ENCODE measurements at regions not wholly inside any gene's neighbourhood (a gene's known extent, or its start where the extent isn't known, plus 50 kb on each side); places are given as distances from the start of the nearest gene placed in this dataset.

DNA sequence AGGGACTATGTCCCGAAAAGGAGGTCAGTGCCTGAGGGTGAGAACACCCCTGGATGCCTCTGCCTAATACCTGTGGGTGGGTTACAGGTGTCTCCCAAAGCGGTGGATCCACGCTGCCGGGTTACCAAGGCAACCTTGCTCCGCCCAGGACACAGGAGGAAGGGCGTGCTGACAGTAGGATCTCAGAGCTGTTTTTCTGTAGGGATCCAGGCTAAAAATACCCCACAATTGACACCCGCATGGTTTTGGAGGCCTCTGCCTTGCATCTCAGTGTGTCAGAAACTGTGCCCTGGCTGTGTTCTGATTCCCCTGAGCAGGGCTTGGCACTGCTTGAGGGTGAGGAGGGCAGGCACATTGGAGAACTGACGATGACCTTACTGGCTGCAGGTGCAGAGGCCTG lies 118.0 kb downstream of the IER5 start:
- no peak for DNase-seq (ENCODE audit: low spot score)
- H3K27ac ChIP-seq, result no peak overlapping the region
- ChIA-PET POLR2A (ENCODE audit: low non-redundant PET) (no interaction called here), CTCF (interaction anchor here (0.6 kb wide), 1 partner anchor 244 kb away, joined by 3 read pairs; no protein-coding TSS in a partner anchor)
- TF ChIP-seq, protein P1, sequence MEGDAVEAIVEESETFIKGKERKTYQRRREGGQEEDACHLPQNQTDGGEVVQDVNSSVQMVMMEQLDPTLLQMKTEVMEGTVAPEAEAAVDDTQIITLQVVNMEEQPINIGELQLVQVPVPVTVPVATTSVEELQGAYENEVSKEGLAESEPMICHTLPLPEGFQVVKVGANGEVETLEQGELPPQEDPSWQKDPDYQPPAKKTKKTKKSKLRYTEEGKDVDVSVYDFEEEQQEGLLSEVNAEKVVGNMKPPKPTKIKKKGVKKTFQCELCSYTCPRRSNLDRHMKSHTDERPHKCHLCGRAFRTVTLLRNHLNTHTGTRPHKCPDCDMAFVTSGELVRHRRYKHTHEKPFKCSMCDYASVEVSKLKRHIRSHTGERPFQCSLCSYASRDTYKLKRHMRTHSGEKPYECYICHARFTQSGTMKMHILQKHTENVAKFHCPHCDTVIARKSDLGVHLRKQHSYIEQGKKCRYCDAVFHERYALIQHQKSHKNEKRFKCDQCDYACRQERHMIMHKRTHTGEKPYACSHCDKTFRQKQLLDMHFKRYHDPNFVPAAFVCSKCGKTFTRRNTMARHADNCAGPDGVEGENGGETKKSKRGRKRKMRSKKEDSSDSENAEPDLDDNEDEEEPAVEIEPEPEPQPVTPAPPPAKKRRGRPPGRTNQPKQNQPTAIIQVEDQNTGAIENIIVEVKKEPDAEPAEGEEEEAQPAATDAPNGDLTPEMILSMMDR (conservative IDR thresholded peaks at IDR 0.05; ENCODE audit: low read depth), result no peak

DNA sequence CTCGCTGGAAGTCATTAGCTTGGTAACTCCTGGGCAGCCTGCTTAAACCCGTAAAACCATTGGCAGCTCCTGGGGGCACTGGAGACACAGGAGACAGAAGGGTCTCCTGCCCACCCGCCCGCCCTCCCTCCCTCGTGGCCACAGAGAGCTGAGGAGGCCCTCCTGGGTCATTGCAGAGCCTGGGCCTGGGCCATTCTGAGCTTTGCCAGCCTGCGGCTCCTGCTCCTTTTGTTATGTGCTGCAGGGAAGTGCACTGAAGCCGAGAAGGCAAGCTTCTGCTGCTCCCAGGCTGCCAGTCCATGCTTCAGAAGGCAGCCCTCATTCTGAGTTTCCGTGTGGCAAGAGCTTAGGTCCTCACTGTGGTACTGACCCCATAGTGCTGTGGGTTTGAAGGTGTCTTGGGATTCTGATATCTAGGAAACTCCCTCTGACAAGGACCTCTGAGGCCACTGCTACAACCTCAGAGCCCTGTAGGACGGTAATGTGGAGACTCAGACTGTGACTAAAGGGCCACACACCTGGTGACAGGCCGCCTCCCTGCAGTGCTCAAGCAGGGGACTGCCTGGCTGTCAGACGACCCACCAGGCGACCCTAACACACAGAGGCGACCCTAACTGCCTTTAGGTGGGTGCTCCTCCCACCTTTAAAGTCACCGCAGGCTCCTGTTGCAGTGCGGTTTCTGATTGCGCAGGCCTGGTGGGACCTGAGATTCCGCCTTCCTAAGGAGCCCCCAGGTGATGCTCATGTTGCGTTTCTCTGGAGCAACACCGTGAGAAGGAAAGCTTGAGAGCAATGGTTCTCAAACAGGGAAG lies 118.7 kb downstream of the IER5 start:
- ChIA-PET POLR2A (ENCODE audit: low non-redundant PET) (no interaction called here), CTCF (interaction anchor here (0.6 kb wide), 1 partner anchor 245 kb away, joined by 3 read pairs; no protein-coding TSS in a partner anchor)
- H3K27ac ChIP-seq, result no peak overlapping the region
- no peak for DNase-seq (ENCODE audit: low spot score)
- TF ChIP-seq, protein P1 (conservative IDR thresholded peaks at IDR 0.05; ENCODE audit: low read depth), result no peak

DNA sequence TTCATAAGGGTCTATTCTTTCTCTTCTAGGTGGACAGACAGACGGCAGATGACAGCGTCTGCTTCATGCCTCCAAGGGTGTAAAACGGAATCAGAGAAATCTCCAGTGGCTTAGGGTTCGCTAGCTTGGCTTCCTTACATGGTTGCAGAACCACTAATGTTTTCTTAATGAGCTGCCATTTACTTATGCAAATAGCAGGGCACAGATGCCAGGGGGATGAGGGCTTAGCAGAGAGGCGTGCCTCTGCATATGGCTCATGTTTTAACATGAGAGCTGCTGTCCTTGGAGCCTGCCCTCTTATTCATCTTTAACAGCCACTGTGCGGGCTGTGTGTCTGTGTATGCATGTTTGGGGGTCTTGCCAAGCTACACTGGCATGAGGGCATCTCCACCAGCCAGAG lies 119.6 kb downstream of the IER5 start:
- ChIA-PET POLR2A (ENCODE audit: low non-redundant PET) (no interaction called here), CTCF (interaction anchor here (0.7 kb wide), 1 partner anchor 28 kb away, joined by 3 read pairs; no protein-coding TSS in a partner anchor)
- H3K27ac ChIP-seq, result no peak overlapping the region
- DNase-seq (ENCODE audit: low spot score), result no peak
- TF ChIP-seq, protein P1 (conservative IDR thresholded peaks at IDR 0.05; ENCODE audit: low read depth), result no peak

DNA sequence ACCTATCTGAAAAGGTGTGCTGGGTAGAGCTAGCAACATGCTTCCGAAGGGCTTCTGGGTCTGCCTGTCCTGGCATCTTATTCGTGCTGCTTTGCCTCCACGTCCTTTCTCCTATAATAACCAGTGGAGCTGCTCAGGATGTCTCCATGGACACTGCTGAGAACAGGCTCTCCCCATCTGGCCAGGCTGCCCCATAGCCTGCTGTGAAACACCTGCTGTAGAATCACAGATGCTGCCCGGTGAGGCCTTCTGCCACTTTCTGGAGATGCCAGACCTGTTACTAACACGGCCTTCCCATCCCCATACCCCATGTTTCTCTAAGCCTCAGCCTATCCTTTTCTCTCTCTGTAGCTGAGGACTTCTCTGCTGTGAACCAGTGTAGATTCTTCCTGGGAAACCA lies 120.5 kb downstream of the IER5 start:
- TF ChIP-seq, protein P1 (conservative IDR thresholded peaks at IDR 0.05; ENCODE audit: low read depth), result no peak
- no peak overlapping the region for H3K27ac ChIP-seq
- ChIA-PET CTCF (no interaction called here), POLR2A (ENCODE audit: low non-redundant PET) (no interaction called here)
- no peak for DNase-seq (ENCODE audit: low spot score)

DNA sequence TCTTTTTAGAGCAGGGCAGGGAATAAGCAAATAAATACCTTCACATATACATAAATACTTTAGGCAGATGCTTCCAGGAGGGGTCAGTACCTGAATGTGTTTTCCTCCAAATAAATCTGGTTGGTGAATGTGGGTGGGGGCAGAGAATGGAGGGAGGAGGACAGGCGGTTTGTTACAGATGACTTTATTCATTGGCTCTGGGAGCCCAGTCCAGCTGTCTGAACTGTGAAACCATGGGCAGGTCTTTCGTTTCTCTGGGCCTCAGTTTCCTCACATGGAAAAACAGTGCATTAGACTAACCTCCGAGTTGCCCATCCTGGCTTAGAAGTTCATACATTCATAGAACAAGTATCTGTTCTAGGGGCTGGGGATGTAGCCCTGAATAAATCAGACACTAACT lies 124.6 kb downstream of the IER5 start:
- POLR2A ChIA-PET (ENCODE audit: low non-redundant PET), result no interaction called here
- TF ChIP-seq, protein P1 (conservative IDR thresholded peaks at IDR 0.05; ENCODE audit: low read depth), result no peak
- H3K27ac ChIP-seq, result no peak overlapping the region
- no peak for DNase-seq (ENCODE audit: low spot score)
- CTCF ChIA-PET, result interaction anchor here (0.7 kb wide), 1 partner anchor 1447 kb away, joined by 4 read pairs; no protein-coding TSS in a partner anchor

DNA sequence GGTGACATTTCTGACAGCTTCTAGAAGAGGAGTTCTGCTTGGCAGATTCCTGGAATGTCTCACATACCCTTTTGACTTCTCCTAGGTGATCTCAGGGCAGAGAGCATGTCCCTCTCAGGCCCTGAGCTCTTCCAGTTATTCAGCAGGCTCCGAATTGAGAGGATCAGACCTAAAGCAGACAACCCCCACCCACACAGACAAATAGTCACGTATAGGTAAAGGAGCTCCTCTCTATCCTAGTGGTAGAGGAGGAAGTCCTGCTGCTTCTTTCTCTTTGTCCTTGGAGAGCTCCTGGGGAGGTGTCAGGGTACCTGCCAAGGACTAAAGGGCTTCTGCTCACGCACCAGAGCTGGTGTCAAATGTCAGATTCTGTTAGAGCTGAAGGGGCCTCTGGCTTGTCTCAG lies 128.1 kb downstream of the IER5 start:
- TF ChIP-seq, protein P1 (conservative IDR thresholded peaks at IDR 0.05; ENCODE audit: low read depth), result no peak
- H3K27ac ChIP-seq, result no peak overlapping the region
- ChIA-PET POLR2A (ENCODE audit: low non-redundant PET) (no interaction called here), CTCF (interaction anchor here (1.1 kb wide), 1 partner anchor 11 kb away, joined by 3 read pairs; no protein-coding TSS in a partner anchor)
- no peak for DNase-seq (ENCODE audit: low spot score)
